Astrocyte (in vitro differentiated cells and primary cell): ENCODE measurements at regions not wholly inside any gene's neighbourhood (a gene's known extent, or its start where the extent isn't known, plus 50 kb on each side); places are given as distances from the start of the nearest gene placed in this dataset.
A peak's percentile ranks its signal among the peaks of the same experiment; 100 is the strongest.

Source experiments
- CTCF ChIP-seq: IDR thresholded peaks from 2 replicates; pipeline ENCODE4 v1.5.1; 2011; ENCODE audit warnings: low read depth, mild to moderate bottlenecking, inconsistent platforms, low read length, moderate library complexity; ENCODE audit not compliant: insufficient read depth
- EZH2 ChIP-seq: IDR thresholded peaks from 2 replicates; pipeline ENCODE4 v1.6.1; 2012; ENCODE audit warnings: mild to moderate bottlenecking, low read length, inconsistent platforms; ENCODE audit not compliant: insufficient read depth

GRCh38 chr14:51554953-51555352, 96.8 kb upstream of the FRMD6 start:
- TF ChIP-seq CTCF (peak; percentile 14), EZH2 (no peak)
